K562 (cell line): ENCODE measurements at regions not wholly inside any gene's neighbourhood (a gene's known extent, or its start where the extent isn't known, plus 50 kb on each side); places are given as distances from the start of the nearest gene placed in this dataset.

Experiments used
- ATAC-seq: fragments of 200-7000 bp; cut with Tn5 transposase; 3 replicates; pipeline ENCODE4 v1.9.1; 2020; ENCODE audit warnings: moderate library complexity
- BruUV-seq: library from RNA; stranded (reverse); fragments of 400-500 nt; replicated peaks from 2 replicates; lab custom pipeline; 2021; lab: Mats Ljungman, UMichigan
- CTCF ChIA-PET: fragments of 300-600 bp; formaldehyde crosslinking; extraction: SDS; loops from one replicate; lab custom pipeline; 2021; ENCODE audit warnings: low intra/inter-chr PET ratio; lab: Yijun Ruan, JAX
- POLR2A ChIA-PET: fragments of 300-600, 350-650 bp; sonication (Branson Sonifier 250); formaldehyde crosslinking; extraction: SDS; loops from one replicate; lab custom pipeline; 2021; ENCODE audit warnings: antibody characterized with exemption, inconsistent platforms; lab: Yijun Ruan, JAX
- DNase-seq, 4 experiments: peaks; one replicate each; pipeline versions ENCODE4 v3.0.0 to v3.0.0-alpha.2; 2011 to 2018; ENCODE audit warnings: low spot score in 3 of 4, mixed read lengths in 3 of 4; ENCODE audit errors: extremely low read depth in 1 of 4
- FAIRE-seq: peaks from 2 replicates; lab custom pipeline; 2011; peaks lifted over from hg19 to GRCh38; lab: Jason Lieb, UNC
- H2AFZ ChIP-seq: 2 replicates; pipeline ENCODE4 v1.6.0; 2011; ENCODE audit warnings: low read depth, low read length, control low read depth, inconsistent platforms
- H3K27ac ChIP-seq: fragments of 200-600 bp; 3 replicates; pipeline ENCODE4 v1.8.0; 2011; ENCODE audit warnings: low read depth, mild to moderate bottlenecking, control low read depth, inconsistent platforms, low read length, moderate library complexity, mixed read lengths; ENCODE audit errors: extremely low read depth
- H3K27me3 ChIP-seq, 2 experiments: fragments of 300-600 bp in 1 of 2; 2 replicates in 1 of 2; 3 replicates in 1 of 2; pipeline versions ENCODE4 v1.6.0 to v1.8.0; 2011; ENCODE audit warnings: inconsistent platforms in 2 of 2, low read length in 2 of 2, mild to moderate bottlenecking in 1 of 2, mixed read lengths in 1 of 2, moderate library complexity in 1 of 2; ENCODE audit not compliant: control insufficient read depth in 2 of 2, insufficient read depth in 2 of 2
- H3K36me3 ChIP-seq: fragments of 300-600 bp; 3 replicates; pipeline ENCODE4 v1.8.0; 2011; ENCODE audit warnings: mild to moderate bottlenecking, low read length, inconsistent platforms; ENCODE audit not compliant: control insufficient read depth, insufficient read depth
- H3K4me1 ChIP-seq, 2 experiments: fragments of 200-600 bp in 1 of 2; replicated peaks in 1 of 2; 2 replicates in 1 of 2; 3 replicates in 1 of 2; pipeline versions ENCODE4 v1.5.1 to v1.8.0; 2011; ENCODE audit warnings: inconsistent platforms in 2 of 2, low read length in 2 of 2, mild to moderate bottlenecking in 1 of 2, mixed read lengths in 1 of 2, moderate library complexity in 1 of 2; ENCODE audit not compliant: control insufficient read depth in 2 of 2, insufficient read depth in 2 of 2
- H3K4me2 ChIP-seq: 2 replicates; pipeline ENCODE4 v1.6.1; 2011; ENCODE audit warnings: low read length, control low read depth, inconsistent platforms, mixed read lengths; ENCODE audit not compliant: insufficient read depth
- H3K4me3 ChIP-seq: fragments of 200-600 bp; sonication (generic), shearing (Covaris generic); 2 replicates; pipeline ENCODE4 v1.5.1; 2016; ENCODE audit warnings: control low read depth, inconsistent platforms
- H3K79me2 ChIP-seq: fragments of 200-600 bp; 3 replicates; pipeline ENCODE4 v1.8.0; 2011; ENCODE audit warnings: low read length, inconsistent platforms; ENCODE audit not compliant: control insufficient read depth, insufficient read depth
- H3K9ac ChIP-seq, 2 experiments: 2 replicates each; pipeline versions ENCODE4 v1.6.0 to v1.6.1; 2011; ENCODE audit warnings: low read depth in 2 of 2, low read length in 2 of 2, control low read depth in 1 of 2, inconsistent platforms in 1 of 2, mild to moderate bottlenecking in 1 of 2, mixed read lengths in 1 of 2; ENCODE audit not compliant: insufficient read depth in 1 of 2
- H3K9me1 ChIP-seq: one replicate; pipeline ENCODE4 v1.6.0; 2011; ENCODE audit warnings: inconsistent platforms, mild to moderate bottlenecking, low read length, moderate library complexity; ENCODE audit not compliant: control insufficient read depth, insufficient read depth
- H3K9me3 ChIP-seq: replicated peaks from 2 replicates; pipeline ENCODE4 v1.5.1; 2011; ENCODE audit warnings: low read depth, low read length, inconsistent platforms; ENCODE audit not compliant: control insufficient read depth, insufficient read depth
- H4K20me1 ChIP-seq: replicated peaks from 2 replicates; pipeline ENCODE4 v1.6.1; 2011; ENCODE audit warnings: low read length, inconsistent platforms, mixed read lengths; ENCODE audit not compliant: control insufficient read depth, insufficient read depth
- BCL6 ChIP-seq: fragments of 250-450 bp; sonication (Bioruptor Pico); IDR thresholded peaks from 2 replicates; pipeline ENCODE4 v1.4.0; 2020
- NCOA6 ChIP-seq: fragments of 450-650 bp; IDR thresholded peaks from 2 replicates; pipeline ENCODE4 v1.6.1; 2017; ENCODE audit warnings: mild to moderate bottlenecking
- SP2 ChIP-seq: IDR thresholded peaks from 2 replicates; pipeline ENCODE4 v1.6.1; 2011; ENCODE audit warnings: mild to moderate bottlenecking, low read depth, low read length, moderate library complexity; ENCODE audit not compliant: poor library complexity, severe bottlenecking; ENCODE audit errors: extremely low read depth
- ZC3H4 ChIP-seq: sonication (generic); formaldehyde crosslinking; IDR thresholded peaks from 2 replicates; pipeline ENCODE4 v1.9.0; 2021; ENCODE audit warnings: missing genetic modification reagents, borderline replicate concordance
- ZNF444 ChIP-seq: fragments of 250-450 bp; sonication (Bioruptor Pico); IDR thresholded peaks from 2 replicates; pipeline ENCODE4 v1.4.0; 2020; ENCODE audit warnings: mild to moderate bottlenecking, moderate library complexity
- WGBS: fragments of 100-300 bp; shearing (Covaris generic); methylation state at CpG from one replicate; pipeline ENCODE4 v1.1.6; 2016; ENCODE audit warnings: low coverage, mixed read lengths; ENCODE audit not compliant: insufficient coverage; ENCODE audit errors: missing lambda C conversion rate; 5-methylcytosine and 5-hydroxymethylcytosine counted together
- in situ Hi-C: fragments of 300-500 bp; cut with MboI; formaldehyde crosslinking; loops from 4 replicates; pipeline ENCODE4 v1.15.0; 2018; ENCODE audit warnings: inconsistent platforms, mixed read lengths
- intact Hi-C: fragments of 100-400 bp; cut with micrococcal nuclease; formaldehyde crosslinking; loops from 2 replicates; pipeline ENCODE4 v1.14.2; 2022
- TF ChIP-seq, protein P1 (sequence below), 2 experiments: fragments of 450-650 bp in 1 of 2; IDR thresholded peaks; 2 replicates each; pipeline ENCODE4 v1.6.1; 2011 to 2017; ENCODE audit warnings: low read depth in 2 of 2, antibody characterized with exemption in 1 of 2, borderline replicate concordance in 1 of 2, low read length in 1 of 2, mild to moderate bottlenecking in 1 of 2, mixed read lengths in 1 of 2; ENCODE audit not compliant: control insufficient read depth in 1 of 2
- TF ChIP-seq, protein P2 (sequence below): fragments of 450-650 bp; IDR thresholded peaks from 2 replicates; pipeline ENCODE4 v1.7.1; 2018; ENCODE audit warnings: mild to moderate bottlenecking, low read depth; ENCODE audit not compliant: partially characterized antibody

DNA sequence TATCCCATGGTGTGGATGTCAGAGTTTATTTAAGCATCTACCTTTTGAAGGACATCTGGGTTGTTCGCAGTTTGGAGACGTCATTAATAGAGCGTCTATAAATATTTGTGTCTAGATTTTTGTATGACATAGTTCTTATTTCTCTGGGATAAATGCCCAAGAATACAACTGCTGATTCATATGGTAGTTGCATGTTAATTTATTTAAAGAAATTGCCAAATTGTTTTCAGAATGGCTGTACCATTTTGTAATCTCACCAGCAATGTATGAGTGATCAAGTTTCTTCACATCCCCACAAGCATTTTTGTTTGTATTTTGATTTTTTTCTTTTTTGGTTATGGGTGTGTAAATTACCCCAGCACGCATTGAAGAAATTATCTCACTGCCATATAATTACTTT lies 656.9 kb downstream of the NTRK3 start:
- CTCF ChIA-PET = no interaction called here
- no TSS peak for BruUV-seq
- in situ Hi-C loops = no loop called here

More for the DNA sequence above, 656.9 kb downstream of the NTRK3 start:
- H3K9ac ChIP-seq = no peak overlapping the region
- POLR2A ChIA-PET = no interaction called here
- no peak for DNase-seq
- 0 out of 3 replicates have a peak, but pooled peaks cover 2% of the 10 kb centered on the region for H3K79me2 ChIP-seq
- no peak for TF ChIP-seq BCL6 (CRISPR knock-in tag)
- no peak for TF ChIP-seq NCOA6
- TF ChIP-seq, protein P1, sequence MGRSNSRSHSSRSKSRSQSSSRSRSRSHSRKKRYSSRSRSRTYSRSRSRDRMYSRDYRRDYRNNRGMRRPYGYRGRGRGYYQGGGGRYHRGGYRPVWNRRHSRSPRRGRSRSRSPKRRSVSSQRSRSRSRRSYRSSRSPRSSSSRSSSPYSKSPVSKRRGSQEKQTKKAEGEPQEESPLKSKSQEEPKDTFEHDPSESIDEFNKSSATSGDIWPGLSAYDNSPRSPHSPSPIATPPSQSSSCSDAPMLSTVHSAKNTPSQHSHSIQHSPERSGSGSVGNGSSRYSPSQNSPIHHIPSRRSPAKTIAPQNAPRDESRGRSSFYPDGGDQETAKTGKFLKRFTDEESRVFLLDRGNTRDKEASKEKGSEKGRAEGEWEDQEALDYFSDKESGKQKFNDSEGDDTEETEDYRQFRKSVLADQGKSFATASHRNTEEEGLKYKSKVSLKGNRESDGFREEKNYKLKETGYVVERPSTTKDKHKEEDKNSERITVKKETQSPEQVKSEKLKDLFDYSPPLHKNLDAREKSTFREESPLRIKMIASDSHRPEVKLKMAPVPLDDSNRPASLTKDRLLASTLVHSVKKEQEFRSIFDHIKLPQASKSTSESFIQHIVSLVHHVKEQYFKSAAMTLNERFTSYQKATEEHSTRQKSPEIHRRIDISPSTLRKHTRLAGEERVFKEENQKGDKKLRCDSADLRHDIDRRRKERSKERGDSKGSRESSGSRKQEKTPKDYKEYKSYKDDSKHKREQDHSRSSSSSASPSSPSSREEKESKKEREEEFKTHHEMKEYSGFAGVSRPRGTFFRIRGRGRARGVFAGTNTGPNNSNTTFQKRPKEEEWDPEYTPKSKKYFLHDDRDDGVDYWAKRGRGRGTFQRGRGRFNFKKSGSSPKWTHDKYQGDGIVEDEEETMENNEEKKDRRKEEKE (IDR thresholded peaks at IDR 0.05; ENCODE audit: borderline replicate concordance in 1 of 2, control insufficient read depth in 1 of 2, low read depth in 2 of 2, low read length in 1 of 2) = no peak
- TF ChIP-seq, protein P2, sequence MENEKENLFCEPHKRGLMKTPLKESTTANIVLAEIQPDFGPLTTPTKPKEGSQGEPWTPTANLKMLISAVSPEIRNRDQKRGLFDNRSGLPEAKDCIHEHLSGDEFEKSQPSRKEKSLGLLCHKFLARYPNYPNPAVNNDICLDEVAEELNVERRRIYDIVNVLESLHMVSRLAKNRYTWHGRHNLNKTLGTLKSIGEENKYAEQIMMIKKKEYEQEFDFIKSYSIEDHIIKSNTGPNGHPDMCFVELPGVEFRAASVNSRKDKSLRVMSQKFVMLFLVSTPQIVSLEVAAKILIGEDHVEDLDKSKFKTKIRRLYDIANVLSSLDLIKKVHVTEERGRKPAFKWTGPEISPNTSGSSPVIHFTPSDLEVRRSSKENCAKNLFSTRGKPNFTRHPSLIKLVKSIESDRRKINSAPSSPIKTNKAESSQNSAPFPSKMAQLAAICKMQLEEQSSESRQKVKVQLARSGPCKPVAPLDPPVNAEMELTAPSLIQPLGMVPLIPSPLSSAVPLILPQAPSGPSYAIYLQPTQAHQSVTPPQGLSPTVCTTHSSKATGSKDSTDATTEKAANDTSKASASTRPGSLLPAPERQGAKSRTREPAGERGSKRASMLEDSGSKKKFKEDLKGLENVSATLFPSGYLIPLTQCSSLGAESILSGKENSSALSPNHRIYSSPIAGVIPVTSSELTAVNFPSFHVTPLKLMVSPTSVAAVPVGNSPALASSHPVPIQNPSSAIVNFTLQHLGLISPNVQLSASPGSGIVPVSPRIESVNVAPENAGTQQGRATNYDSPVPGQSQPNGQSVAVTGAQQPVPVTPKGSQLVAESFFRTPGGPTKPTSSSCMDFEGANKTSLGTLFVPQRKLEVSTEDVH = no peak
- no peak for TF ChIP-seq ZNF444
- no peak for TF ChIP-seq SP2
- TF ChIP-seq ZC3H4 (CRISPR knock-in tag) = no peak
- FAIRE-seq = no peak
- no peaks in the 10 kb centered on the region; a peak in 1 of 5 replicates for H3K4me1 ChIP-seq
- H4K20me1 ChIP-seq = no peaks in the 10 kb centered on the region
- no peak overlapping the region for H3K4me3 ChIP-seq
- no peaks in the 10 kb centered on the region for H3K9me3 ChIP-seq
- no peaks in the 10 kb centered on the region for H3K27me3 ChIP-seq
- no peak overlapping the region for H3K27ac ChIP-seq
- H3K36me3 ChIP-seq = peaks cover 6% of the 10 kb centered on the region; the same call in 2 of the 3 replicates
- no peaks in the 10 kb centered on the region for H3K9me1 ChIP-seq
- ATAC-seq = no peak
- 52% methylated on average over 4 of the region's 4 CpGs for WGBS
- H3K4me2 ChIP-seq = no peak overlapping the region
- no peak overlapping the region for H2AFZ ChIP-seq
- intact Hi-C loops = no loop called here
